Peyer's patch (tissue), 4 donors: ENCODE measurements at regions not wholly inside any gene's neighbourhood (a gene's known extent, or its start where the extent isn't known, plus 50 kb on each side); places are given as distances from the start of the nearest gene placed in this dataset.

Experiments
- POLR2A ChIP-seq, 2 donors: fragments of 450-650 bp; IDR thresholded peaks; one replicate each; pipeline ENCODE4 v1.5.1; 2017; ENCODE audit warnings: antibody characterized with exemption in 2 of 2, mild to moderate bottlenecking in 2 of 2, moderate library complexity in 2 of 2
- TF ChIP-seq, protein P1 (sequence below), 6 experiments: fragments of 450-650 bp in 4 of 6; fragments of 200-600 bp in 2 of 6; sonication (generic) in 1 of 6; IDR thresholded peaks; one replicate each; pipeline ENCODE4 v1.5.1; 2017 to 2019; ENCODE audit warnings: antibody characterized with exemption in 6 of 6, mild to moderate bottlenecking in 3 of 6, moderate library complexity in 1 of 6

DNA sequence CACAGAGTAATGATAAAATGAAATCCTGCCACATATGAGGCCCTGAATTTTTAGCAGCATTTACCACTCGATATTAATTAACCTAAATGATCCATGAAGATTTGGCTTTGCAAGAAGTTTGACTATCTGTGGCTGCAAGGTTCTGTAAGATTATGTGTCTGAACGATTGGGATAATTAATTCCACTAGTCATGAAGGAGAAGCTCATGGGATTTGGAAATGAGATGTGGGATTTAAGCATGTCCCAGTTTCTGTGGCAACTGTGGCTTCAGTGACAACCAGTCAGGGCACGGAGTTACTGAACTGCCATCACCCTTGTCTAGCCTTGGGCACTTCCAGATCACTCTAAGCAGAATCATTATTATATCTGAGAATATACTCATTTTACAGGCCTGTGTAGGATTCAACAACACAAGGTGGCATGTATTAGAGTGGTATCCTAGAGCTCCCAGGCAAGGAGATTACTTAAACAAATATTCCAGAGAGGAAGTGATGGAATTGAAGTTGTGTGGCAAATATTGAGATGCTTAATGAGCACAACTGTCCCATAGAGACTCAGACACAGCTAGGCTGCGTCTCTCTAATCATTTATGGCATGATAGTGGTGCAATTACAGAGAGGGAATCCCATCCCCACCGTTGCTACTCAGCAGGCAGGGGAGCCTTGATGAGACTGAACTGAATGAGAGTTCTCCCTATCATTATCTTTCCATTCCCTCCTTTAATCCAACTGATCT, 205.0 kb upstream of the KRR1 start:
- TF ChIP-seq, protein P1, sequence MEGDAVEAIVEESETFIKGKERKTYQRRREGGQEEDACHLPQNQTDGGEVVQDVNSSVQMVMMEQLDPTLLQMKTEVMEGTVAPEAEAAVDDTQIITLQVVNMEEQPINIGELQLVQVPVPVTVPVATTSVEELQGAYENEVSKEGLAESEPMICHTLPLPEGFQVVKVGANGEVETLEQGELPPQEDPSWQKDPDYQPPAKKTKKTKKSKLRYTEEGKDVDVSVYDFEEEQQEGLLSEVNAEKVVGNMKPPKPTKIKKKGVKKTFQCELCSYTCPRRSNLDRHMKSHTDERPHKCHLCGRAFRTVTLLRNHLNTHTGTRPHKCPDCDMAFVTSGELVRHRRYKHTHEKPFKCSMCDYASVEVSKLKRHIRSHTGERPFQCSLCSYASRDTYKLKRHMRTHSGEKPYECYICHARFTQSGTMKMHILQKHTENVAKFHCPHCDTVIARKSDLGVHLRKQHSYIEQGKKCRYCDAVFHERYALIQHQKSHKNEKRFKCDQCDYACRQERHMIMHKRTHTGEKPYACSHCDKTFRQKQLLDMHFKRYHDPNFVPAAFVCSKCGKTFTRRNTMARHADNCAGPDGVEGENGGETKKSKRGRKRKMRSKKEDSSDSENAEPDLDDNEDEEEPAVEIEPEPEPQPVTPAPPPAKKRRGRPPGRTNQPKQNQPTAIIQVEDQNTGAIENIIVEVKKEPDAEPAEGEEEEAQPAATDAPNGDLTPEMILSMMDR (IDR thresholded peaks at IDR 0.05): no peak
- TF ChIP-seq POLR2A (IDR thresholded peaks at IDR 0.05): no peak
